ENCODE measurements at regions not wholly inside any gene's neighbourhood (a gene's known extent, or its start where the extent isn't known, plus 50 kb on each side); places are given as distances from the start of the nearest gene placed in this dataset.

- Histone ChIP-seq H3K4ac (replicated peaks; ENCODE audit: insufficient read length, low read depth, low read length) (no peak overlapping the region), H3K4me2 (ENCODE audit: insufficient read depth in 1 of 2, low read depth in 2 of 2, low read length in 2 of 2) (no peak overlapping the region), H2AFZ (ENCODE audit: low read length) (no peak overlapping the region), H3K27me3 (replicated peaks in 1 of 4; ENCODE audit: control insufficient read depth in 3 of 4, extremely low read depth in 1 of 4, insufficient read depth in 3 of 4, low read length in 3 of 4) (no peaks in the 10 kb centered on the region), H3K4me3 (ENCODE audit: extremely low read depth in 1 of 4, insufficient read depth in 2 of 4, low read depth in 3 of 4, low read length in 4 of 4) (no peak overlapping the region), H3K79me1 (ENCODE audit: low read depth, low read length) (no peaks in the 10 kb centered on the region), H3K23ac (ENCODE audit: insufficient read length) (no peak overlapping the region), H2BK120ac (replicated peaks; ENCODE audit: low read depth, low read length) (no peak overlapping the region), H3K27ac (ENCODE audit: low read depth, low read length) (no peak overlapping the region), H3K9me3 (ENCODE audit: insufficient read depth in 2 of 2, low read depth in 1 of 2, low read length in 1 of 2) (no peaks in the 10 kb centered on the region), H2BK12ac (ENCODE audit: low read depth, low read length) (no peak overlapping the region), H3K14ac (ENCODE audit: insufficient read length) (no peak overlapping the region), H3K79me2 (ENCODE audit: control insufficient read depth in 1 of 2, insufficient read depth in 2 of 2, low read length in 2 of 2) (no peaks in the 10 kb centered on the region), H2BK15ac (ENCODE audit: low read length) (no peak overlapping the region), H3K56ac (replicated peaks; ENCODE audit: insufficient read length, low read depth, low read length) (no peak overlapping the region), H4K5ac (ENCODE audit: insufficient read length, low read depth, low read length) (no peak overlapping the region), H3K36me3 (ENCODE audit: control insufficient read depth in 2 of 4, insufficient read depth in 4 of 4, low read length in 3 of 4) (no peaks in the 10 kb centered on the region), H3K23me2 (ENCODE audit: low read depth, low read length) (no peaks in the 10 kb centered on the region), H3K9ac (replicated peaks in 1 of 4; ENCODE audit: extremely low read depth in 1 of 4, low read depth in 3 of 4, low read length in 3 of 4) (no peak overlapping the region), H4K91ac (replicated peaks; ENCODE audit: insufficient read length, low read length) (no peak overlapping the region), H2BK5ac (ENCODE audit: low read depth, low read length) (no peak overlapping the region), H4K20me1 (replicated peaks in 1 of 2; ENCODE audit: control insufficient read depth in 1 of 2, insufficient read depth in 2 of 2, low read length in 2 of 2) (no peaks in the 10 kb centered on the region), H2AK5ac (ENCODE audit: low read depth, low read length) (no peak overlapping the region), H3K4me1 (replicated peaks in 1 of 4; ENCODE audit: control insufficient read depth in 3 of 4, insufficient read depth in 4 of 4, low read length in 3 of 4) (no peaks in the 10 kb centered on the region), H3K18ac (ENCODE audit: extremely low read depth, low read length) (no peak overlapping the region), H2BK20ac (ENCODE audit: low read length) (no peak overlapping the region), H4K8ac (ENCODE audit: extremely low read depth, insufficient read depth, low read length) (no peak overlapping the region)
- no peak for FAIRE-seq
- no peak for TF ChIP-seq RFX5 (IDR thresholded peaks at IDR 0.05; ENCODE audit: borderline replicate concordance, low read depth, low read length)
- TF ChIP-seq SUZ12 (IDR thresholded peaks at IDR 0.05; ENCODE audit: low read length) = no peak
- TF ChIP-seq POLR2AphosphoS5 (IDR thresholded peaks at IDR 0.05; ENCODE audit: low read depth, low read length) = no peak
- no peak for TF ChIP-seq MAFK (IDR thresholded peaks at IDR 0.05; ENCODE audit: low read depth, low read length)
- ChIA-PET CTCF (ENCODE audit: partially characterized antibody) (no interaction called here), POLR2A (ENCODE audit: partially characterized antibody) (no interaction called here)
- no peak for DNase-seq (ENCODE audit: low read depth in 1 of 2, low spot score in 2 of 2)
Observed at GRCh38 chr4:164239433-164239832, 514.5 kb upstream of the SMIM31 start.

All from H1 (cell line).